ENCODE measurements at regions not wholly inside any gene's neighbourhood (a gene's known extent, or its start where the extent isn't known, plus 50 kb on each side); places are given as distances from the start of the nearest gene placed in this dataset.

DNA sequence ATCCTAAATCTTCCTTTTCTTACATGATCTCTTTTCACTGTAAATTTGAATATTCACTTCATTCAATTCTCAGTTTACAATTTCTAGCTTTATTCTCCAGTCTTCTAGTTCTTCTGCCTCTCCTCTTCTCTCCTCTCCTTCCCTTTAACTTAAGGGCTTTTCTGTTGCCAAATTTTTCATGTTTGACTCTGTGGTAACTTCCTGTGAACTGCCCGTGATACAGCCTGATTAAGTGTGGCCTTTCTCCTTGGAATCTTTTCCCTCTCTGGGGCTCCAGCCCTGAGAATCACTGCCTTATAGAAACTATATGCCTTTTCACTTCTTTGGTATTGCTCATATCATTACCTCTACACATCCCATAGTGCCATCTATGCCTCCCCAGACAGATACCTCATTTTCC lies 1923.8 kb upstream of the CELF4 start:
- ATAC-seq (no peak), DNase-seq (no peak)
- Histone ChIP-seq H3K4me3 (no peak overlapping the region), H3K27me3 (no peaks in the 10 kb centered on the region), H3K4me1 (no peaks in the 10 kb centered on the region), H3K9me3 (peaks cover 0 to 6% (median 0%) of the 10 kb centered on the region in 12 donors), H3K27ac (no peak overlapping the region), H3K36me3 (no peaks in the 10 kb centered on the region)
- TF ChIP-seq, protein P1, sequence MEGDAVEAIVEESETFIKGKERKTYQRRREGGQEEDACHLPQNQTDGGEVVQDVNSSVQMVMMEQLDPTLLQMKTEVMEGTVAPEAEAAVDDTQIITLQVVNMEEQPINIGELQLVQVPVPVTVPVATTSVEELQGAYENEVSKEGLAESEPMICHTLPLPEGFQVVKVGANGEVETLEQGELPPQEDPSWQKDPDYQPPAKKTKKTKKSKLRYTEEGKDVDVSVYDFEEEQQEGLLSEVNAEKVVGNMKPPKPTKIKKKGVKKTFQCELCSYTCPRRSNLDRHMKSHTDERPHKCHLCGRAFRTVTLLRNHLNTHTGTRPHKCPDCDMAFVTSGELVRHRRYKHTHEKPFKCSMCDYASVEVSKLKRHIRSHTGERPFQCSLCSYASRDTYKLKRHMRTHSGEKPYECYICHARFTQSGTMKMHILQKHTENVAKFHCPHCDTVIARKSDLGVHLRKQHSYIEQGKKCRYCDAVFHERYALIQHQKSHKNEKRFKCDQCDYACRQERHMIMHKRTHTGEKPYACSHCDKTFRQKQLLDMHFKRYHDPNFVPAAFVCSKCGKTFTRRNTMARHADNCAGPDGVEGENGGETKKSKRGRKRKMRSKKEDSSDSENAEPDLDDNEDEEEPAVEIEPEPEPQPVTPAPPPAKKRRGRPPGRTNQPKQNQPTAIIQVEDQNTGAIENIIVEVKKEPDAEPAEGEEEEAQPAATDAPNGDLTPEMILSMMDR (IDR thresholded peaks at IDR 0.05): no peak
- TF ChIP-seq POLR2A (IDR thresholded peaks at IDR 0.05): no peak
- intact Hi-C loops (cut with DNase I): no loop called here
- WGBS, 4 donors: 48 to 62% (median 53%) methylated on average over 1 of the region's 1 CpG

DNA sequence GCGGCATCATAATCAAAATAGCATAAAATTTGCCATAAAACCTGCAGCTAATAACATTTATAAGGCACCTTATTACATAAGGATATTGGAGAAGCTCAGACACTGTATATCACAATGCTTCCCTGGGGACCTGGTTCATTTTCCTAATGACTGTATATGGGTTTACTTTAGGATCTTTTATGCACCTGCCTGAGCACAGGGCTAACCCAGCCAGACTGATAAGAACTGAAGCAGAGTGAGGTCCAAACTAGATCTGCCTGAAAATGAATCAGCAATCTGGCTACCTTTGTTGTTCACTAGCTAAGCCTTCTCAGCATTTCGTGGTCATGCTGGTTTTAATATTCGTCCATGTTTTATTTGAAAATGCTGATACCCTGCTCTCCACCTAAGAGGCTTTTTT lies 1922.3 kb upstream of the CELF4 start:
- Histone ChIP-seq H3K27ac (no peak overlapping the region), H3K36me3 (no peaks in the 10 kb centered on the region), H3K9me3 (peaks cover 0 to 6% (median 0%) of the 10 kb centered on the region in 12 donors), H3K4me1 (no peaks in the 10 kb centered on the region), H3K4me3 (no peak overlapping the region), H3K27me3 (no peaks in the 10 kb centered on the region)
- intact Hi-C loops (cut with DNase I): no loop called here
- DNase-seq: no peak
- WGBS, 4 donors: 59 to 91% (median 67%) methylated on average over 3 of the region's 3 CpGs
- TF ChIP-seq POLR2A (IDR thresholded peaks at IDR 0.05): no peak
- TF ChIP-seq, protein P1 (IDR thresholded peaks at IDR 0.05): no peak
- no peak for ATAC-seq

DNA sequence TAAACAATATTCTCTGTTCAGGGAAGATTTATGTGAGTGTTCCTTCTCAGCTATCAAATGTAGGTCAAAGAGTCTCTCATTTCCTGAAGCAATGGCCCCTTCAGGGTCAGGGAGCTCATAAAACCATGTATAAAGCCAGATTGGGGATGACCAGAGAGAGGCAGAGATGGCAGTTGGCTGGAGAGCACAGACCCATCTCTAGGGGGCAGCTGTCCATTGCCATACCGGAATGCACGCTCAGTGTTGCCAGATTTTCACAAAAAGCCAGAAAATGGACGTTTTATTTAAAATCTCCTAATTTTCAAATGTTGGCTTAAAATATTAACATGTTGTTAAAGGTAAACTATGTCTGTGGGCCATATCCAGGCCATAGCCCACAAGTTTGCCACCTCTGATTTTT lies 1920.7 kb upstream of the CELF4 start:
- Histone ChIP-seq H3K27ac (no peak overlapping the region), H3K4me1 (no peaks in the 10 kb centered on the region), H3K27me3 (no peaks in the 10 kb centered on the region), H3K9me3 (peaks cover 0 to 2% (median 0%) of the 10 kb centered on the region in 12 donors), H3K4me3 (no peak overlapping the region), H3K36me3 (no peaks in the 10 kb centered on the region)
- DNase-seq: no peak
- ATAC-seq: no peak
- TF ChIP-seq POLR2A (IDR thresholded peaks at IDR 0.05): no peak
- TF ChIP-seq, protein P1 (IDR thresholded peaks at IDR 0.05): no peak
- intact Hi-C loops (cut with DNase I): no loop called here
- WGBS, 4 donors: 85 to 98% (median 88%) methylated on average over 3 of the region's 3 CpGs

DNA sequence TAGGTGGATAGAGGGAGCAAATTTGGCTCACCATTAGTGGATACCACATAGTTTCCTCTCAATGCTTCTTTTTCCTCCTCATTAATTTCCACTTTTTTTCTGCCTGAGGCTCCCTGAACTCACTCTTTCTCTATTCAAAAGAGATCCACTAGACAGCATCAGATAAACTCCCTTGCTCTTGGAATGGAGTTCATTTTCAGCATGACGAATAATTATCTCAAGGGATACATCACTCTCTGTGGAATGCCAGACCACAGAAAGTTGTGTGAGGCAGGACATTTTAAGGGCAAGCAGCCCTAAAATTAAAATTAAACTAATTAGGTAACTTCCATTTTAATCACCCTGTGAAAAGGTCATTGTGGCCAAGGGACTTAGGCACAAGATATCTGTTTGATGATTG lies 1920.1 kb upstream of the CELF4 start:
- no peaks in the 10 kb centered on the region for H3K4me1 ChIP-seq
- TF ChIP-seq, protein P1 (IDR thresholded peaks at IDR 0.05): no peak
- no peak for TF ChIP-seq POLR2A (IDR thresholded peaks at IDR 0.05)
- DNase-seq: no peak
- no peaks in the 10 kb centered on the region for H3K27me3 ChIP-seq
- ATAC-seq: no peak
- no peaks in the 10 kb centered on the region for H3K36me3 ChIP-seq
- H3K4me3 ChIP-seq: no peak overlapping the region
- peaks cover 0 to 2% (median 0%) of the 10 kb centered on the region in 12 donors for H3K9me3 ChIP-seq
- no peak overlapping the region for H3K27ac ChIP-seq
- intact Hi-C loops (cut with DNase I): no loop called here
- 0 to 65% (median 21%) methylated on average over 1 of the region's 1 CpG for WGBS, 4 donors
